HepG2 (cell line): ENCODE measurements at regions not wholly inside any gene's neighbourhood (a gene's known extent, or its start where the extent isn't known, plus 50 kb on each side); places are given as distances from the start of the nearest gene placed in this dataset.

Experiments
- ATAC-seq: fragments of 200-7000 bp; cut with Tn5 transposase; 3 replicates; pipeline ENCODE4 v1.9.1; 2020; ENCODE audit warnings: mild to moderate bottlenecking, moderate library complexity
- BruUV-seq: library from RNA; stranded (reverse); fragments of 400-500 nt; replicated peaks from 2 replicates; lab custom pipeline; 2021; lab: Mats Ljungman, UMichigan
- CTCF ChIA-PET: fragments of 300-600 bp; formaldehyde crosslinking; extraction: SDS; loops from one replicate; lab custom pipeline; 2021; ENCODE audit warnings: low total read pairs, inconsistent platforms, low intra/inter-chr PET ratio; lab: Yijun Ruan, JAX
- POLR2A ChIA-PET: fragments of 350-600 bp; sonication (Branson Sonifier 250); formaldehyde crosslinking; loops from one replicate; lab custom pipeline; 2020; ENCODE audit warnings: antibody characterized with exemption, inconsistent platforms; lab: Yijun Ruan, JAX
- DNase-seq: peaks from one replicate; pipeline ENCODE4 v3.0.0-alpha.2; 2015; ENCODE audit warnings: low spot score
- FAIRE-seq: peaks from 3 replicates; lab custom pipeline; 2011; peaks lifted over from hg19 to GRCh38; lab: Jason Lieb, UNC
- H2AFZ ChIP-seq: one replicate; pipeline ENCODE4 v1.6.1; 2011; ENCODE audit warnings: low read length, inconsistent platforms
- H3K27ac ChIP-seq: fragments of 300-600 bp; 3 replicates; pipeline ENCODE4 v1.8.0; 2011; ENCODE audit warnings: mixed run types, mild to moderate bottlenecking, mixed read lengths, low read length, inconsistent platforms; ENCODE audit not compliant: insufficient read depth; ENCODE audit errors: extremely low read length
- H3K27me3 ChIP-seq, 2 experiments: fragments of 200-600 bp in 1 of 2; 2 replicates in 1 of 2; 3 replicates in 1 of 2; pipeline versions ENCODE4 v1.6.0 to v1.8.0; 2011; ENCODE audit warnings: low read length in 2 of 2, mild to moderate bottlenecking in 2 of 2, moderate library complexity in 2 of 2, inconsistent platforms in 1 of 2; ENCODE audit not compliant: insufficient read depth in 2 of 2, control insufficient read depth in 1 of 2
- H3K36me3 ChIP-seq, 2 experiments: fragments of 200-600 bp in 1 of 2; replicated peaks in 1 of 2; 2 replicates in 1 of 2; 3 replicates in 1 of 2; pipeline versions ENCODE4 v1.5.1 to v1.8.0; 2011; ENCODE audit warnings: low read length in 2 of 2, inconsistent platforms in 1 of 2; ENCODE audit not compliant: insufficient read depth in 2 of 2, control insufficient read depth in 1 of 2
- H3K4me1 ChIP-seq: 2 replicates; pipeline ENCODE4 v1.5.1; 2012; ENCODE audit warnings: low read length, inconsistent platforms; ENCODE audit not compliant: insufficient read depth
- H3K4me2 ChIP-seq: 2 replicates; pipeline ENCODE4 v1.6.0; 2011; ENCODE audit warnings: low read depth, low read length, inconsistent platforms
- H3K4me3 ChIP-seq, 3 experiments: fragments of 200-600 bp in 1 of 3; sonication (generic), shearing (Covaris generic) in 1 of 3; replicated peaks in 1 of 3; 2 replicates each; pipeline ENCODE4 v1.5.1; 2011 to 2016; ENCODE audit warnings: low read length in 3 of 3, inconsistent platforms in 2 of 3, low read depth in 2 of 3, mild to moderate bottlenecking in 2 of 3, control low read depth in 1 of 3, mixed read lengths in 1 of 3; ENCODE audit not compliant: insufficient read depth in 1 of 3
- H3K79me2 ChIP-seq: one replicate; pipeline ENCODE4 v1.6.1; 2011; ENCODE audit warnings: low read length, inconsistent platforms; ENCODE audit not compliant: insufficient read depth
- H3K9ac ChIP-seq: 2 replicates; pipeline ENCODE4 v1.6.0; 2011; ENCODE audit warnings: mild to moderate bottlenecking, low read depth, low read length, inconsistent platforms; ENCODE audit not compliant: insufficient read depth
- H3K9me3 ChIP-seq: 2 replicates; pipeline ENCODE4 v1.5.1; 2012; ENCODE audit warnings: mild to moderate bottlenecking, low read length
- H4K20me1 ChIP-seq: 2 replicates; pipeline ENCODE4 v1.6.0; 2011; ENCODE audit warnings: inconsistent platforms, mild to moderate bottlenecking, low read length, moderate library complexity; ENCODE audit not compliant: insufficient read depth
- CHD4 ChIP-seq: fragments of 200-600 bp; sonication (generic); IDR thresholded peaks from 2 replicates; pipeline ENCODE4 v1.7.0; 2017; ENCODE audit warnings: mild to moderate bottlenecking, low read length, borderline replicate concordance
- FOXC1 ChIP-seq: sonication (generic); formaldehyde crosslinking; IDR thresholded peaks from 2 replicates; pipeline ENCODE4 v1.8.0; 2022; ENCODE audit warnings: mild to moderate bottlenecking, missing genetic modification reagents, borderline replicate concordance
- GATAD1 ChIP-seq: IDR thresholded peaks from 2 replicates; pipeline ENCODE4 v1.6.1; 2016; ENCODE audit warnings: missing genetic modification reagents, missing compliant biosample characterization
- GTF2F1 ChIP-seq: fragments of 150-350 bp; IDR thresholded peaks from 2 replicates; pipeline ENCODE4 v1.6.1; 2014; ENCODE audit warnings: low read length
- IRF9 ChIP-seq: sonication (generic); formaldehyde crosslinking; IDR thresholded peaks from 2 replicates; pipeline ENCODE4 v1.8.0; 2022; ENCODE audit warnings: missing genetic modification reagents, mild to moderate bottlenecking, borderline replicate concordance
- KDM1A ChIP-seq: IDR thresholded peaks from 2 replicates; pipeline ENCODE4 v1.6.1; 2016; ENCODE audit warnings: missing compliant biosample characterization
- MAX ChIP-seq: IDR thresholded peaks from 2 replicates; pipeline ENCODE4 v1.6.1; 2012; ENCODE audit warnings: inconsistent platforms
- MIER3 ChIP-seq: IDR thresholded peaks from 2 replicates; pipeline ENCODE4 v1.6.1; 2016; ENCODE audit warnings: missing compliant biosample characterization, borderline replicate concordance
- NFKBIZ ChIP-seq: IDR thresholded peaks from 2 replicates; pipeline ENCODE4 v1.6.1; 2018; ENCODE audit warnings: missing genetic modification reagents, missing compliant biosample characterization
- NR2F6 ChIP-seq, 2 experiments: IDR thresholded peaks; 2 replicates each; pipeline ENCODE4 v1.6.1; 2016; ENCODE audit warnings: antibody characterized with exemption in 1 of 2, mild to moderate bottlenecking in 1 of 2
- SPEN ChIP-seq: sonication (generic); formaldehyde crosslinking; IDR thresholded peaks from 2 replicates; pipeline ENCODE4 v1.5.1; 2020; ENCODE audit warnings: low read depth, mild to moderate bottlenecking, missing genetic modification reagents
- TAF1 ChIP-seq: sonication (generic); formaldehyde crosslinking; IDR thresholded peaks from 2 replicates; pipeline ENCODE4 v1.4.0; 2020; ENCODE audit warnings: missing genetic modification reagents
- THAP11 ChIP-seq: IDR thresholded peaks from 2 replicates; pipeline ENCODE4 v1.6.1; 2016; ENCODE audit warnings: missing biosample characterization, missing genetic modification reagents
- ZBTB4 ChIP-seq: sonication (generic); formaldehyde crosslinking; IDR thresholded peaks from 2 replicates; pipeline ENCODE4 v1.4.0; 2020; ENCODE audit warnings: missing genetic modification reagents, mild to moderate bottlenecking, borderline replicate concordance
- ZNF18 ChIP-seq: sonication (generic); formaldehyde crosslinking; IDR thresholded peaks from 2 replicates; pipeline ENCODE4 v1.8.0; 2022; ENCODE audit warnings: mild to moderate bottlenecking, missing genetic modification reagents; ENCODE audit not compliant: insufficient replicate concordance
- ZNF44 ChIP-seq: sonication (generic); formaldehyde crosslinking; IDR thresholded peaks from 2 replicates; pipeline ENCODE4 v1.5.1; 2020; ENCODE audit warnings: mild to moderate bottlenecking, missing genetic modification reagents
- ZNF570 ChIP-seq: sonication (generic); formaldehyde crosslinking; IDR thresholded peaks from 2 replicates; pipeline ENCODE4 v1.4.0; 2020; ENCODE audit warnings: mild to moderate bottlenecking, missing genetic modification reagents, borderline replicate concordance
- ZNF652 ChIP-seq: IDR thresholded peaks from 2 replicates; pipeline ENCODE4 v1.6.1; 2016; ENCODE audit warnings: low read depth, borderline replicate concordance
- ZNF770 ChIP-seq: sonication (generic); formaldehyde crosslinking; IDR thresholded peaks from 2 replicates; pipeline ENCODE4 v1.5.0; 2020; ENCODE audit warnings: mild to moderate bottlenecking, missing genetic modification reagents
- WGBS: methylation state at CpG from one replicate; pipeline ENCODE4 v1.1.6; 2017; ENCODE audit warnings: low lambda C conversion rate; 5-methylcytosine and 5-hydroxymethylcytosine counted together
- in situ Hi-C: cut with HindIII; loops from 2 replicates; pipeline ENCODE4 v1.10.0; 2017; ENCODE audit warnings: low pct_unique_long_range_greater_than_20kb; ENCODE audit not compliant: extremely low pct_ligation_motif_present
- intact Hi-C: fragments of 100-400 bp; cut with micrococcal nuclease; formaldehyde crosslinking; loops from one replicate; pipeline ENCODE4 v1.10.0; 2022; ENCODE audit not compliant: unreplicated experiment

GRCh38 chr10:106392778-106393177, 771.7 kb downstream of the SORCS1 start:
- Histone ChIP-seq H3K4me2 (no peak overlapping the region), H2AFZ (no peak overlapping the region), H3K36me3 (no peaks in the 10 kb centered on the region), H3K9ac (no peak overlapping the region), H3K9me3 (peaks cover 69% of the 10 kb centered on the region), H3K27me3 (no peaks in the 10 kb centered on the region), H3K27ac (no peak overlapping the region), H3K4me3 (no peak overlapping the region), H3K79me2 (no peaks in the 10 kb centered on the region), H3K4me1 (no peaks in the 10 kb centered on the region), H4K20me1 (no peaks in the 10 kb centered on the region)
- DNase-seq = no peak
- in situ Hi-C loops (no loop called here), intact Hi-C loops (no loop called here)
- 7% methylated on average over 3 of the region's 4 CpGs for WGBS
- ChIA-PET POLR2A (no interaction called here), CTCF (no interaction called here)
- no TSS peak for BruUV-seq
- ATAC-seq = no peak
- no peak for FAIRE-seq
- TF ChIP-seq MIER3 (CRISPR knock-in tag) (no peak), FOXC1 (CRISPR knock-in tag) (no peak), KDM1A (CRISPR knock-in tag) (no peak), IRF9 (CRISPR knock-in tag) (no peak), TAF1 (CRISPR knock-in tag) (no peak), ZNF770 (no peak), MAX (no peak), NR2F6 (IDR thresholded peaks at IDR 0.05) (no peak), NR2F6 (CRISPR knock-in tag; IDR thresholded peaks at IDR 0.05) (no peak), ZNF44 (CRISPR knock-in tag) (no peak), ZNF570 (CRISPR knock-in tag) (no peak), ZNF652 (CRISPR knock-in tag) (no peak), GATAD1 (no peak), NFKBIZ (CRISPR knock-in tag) (no peak), ZNF18 (CRISPR knock-in tag) (no peak), THAP11 (CRISPR knock-in tag) (no peak), ZBTB4 (CRISPR knock-in tag) (no peak), GTF2F1 (no peak), CHD4 (no peak), SPEN (CRISPR knock-in tag) (no peak)
